ENCODE measurements at regions not wholly inside any gene's neighbourhood (a gene's known extent, or its start where the extent isn't known, plus 50 kb on each side); places are given as distances from the start of the nearest gene placed in this dataset.

- no peak for ATAC-seq
Observed at GRCh38 chr4:20456407-20456806, 204.7 kb downstream of the SLIT2 start.

GRCh38 chr4:20462426-20463175, 210.9 kb downstream of the SLIT2 start:
- ATAC-seq, result no peak

GRCh38 chr4:20463176-20463430, 211.4 kb downstream of the SLIT2 start:
- ATAC-seq, result no peak

GRCh38 chr4:20464381-20464780, 212.7 kb downstream of the SLIT2 start:
- ATAC-seq, result no peak

- ATAC-seq, result no peak
Observed at GRCh38 chr4:20474119-20474518, 222.4 kb downstream of the SLIT2 start.

GRCh38 chr4:20478412-20478811, 221.8 kb upstream of the PACRGL start:
- no peak for ATAC-seq

- ATAC-seq, result no peak
Observed at GRCh38 chr4:20480165-20480947, 219.9 kb upstream of the PACRGL start.

- ATAC-seq, result no peak
Observed at GRCh38 chr4:20483416-20483815, 216.8 kb upstream of the PACRGL start.

GRCh38 chr4:20486433-20486832, 213.8 kb upstream of the PACRGL start:
- ATAC-seq, result no peak

- ATAC-seq, result no peak
Observed at GRCh38 chr4:20487446-20487845, 212.8 kb upstream of the PACRGL start.

GRCh38 chr4:20487852-20488251, 212.4 kb upstream of the PACRGL start:
- ATAC-seq, result no peak

GRCh38 chr4:20490734-20491133, 209.5 kb upstream of the PACRGL start:
- ATAC-seq, result no peak

- no peak for ATAC-seq
Observed at GRCh38 chr4:20493761-20494353, 206.4 kb upstream of the PACRGL start.

- ATAC-seq, result no peak
Observed at GRCh38 chr4:20496068-20496467, 204.2 kb upstream of the PACRGL start.

- no peak for ATAC-seq
Observed at GRCh38 chr4:20504146-20504545, 196.1 kb upstream of the PACRGL start.

- no peak for ATAC-seq
Observed at GRCh38 chr4:20505927-20506326, 194.3 kb upstream of the PACRGL start.

GRCh38 chr4:20506827-20507226, 193.4 kb upstream of the PACRGL start:
- ATAC-seq, result no peak

- ATAC-seq, result no peak
Observed at GRCh38 chr4:20509315-20509714, 190.9 kb upstream of the PACRGL start.

- no peak for ATAC-seq
Observed at GRCh38 chr4:20512033-20512792, 188.0 kb upstream of the PACRGL start.

- no peak for ATAC-seq
Observed at GRCh38 chr4:20512985-20513384, 187.3 kb upstream of the PACRGL start.

GRCh38 chr4:20520901-20521300, 179.4 kb upstream of the PACRGL start:
- no peak for ATAC-seq

GRCh38 chr4:20528508-20528907, 171.8 kb upstream of the PACRGL start:
- ATAC-seq, result no peak

GRCh38 chr4:20529691-20530090, 170.6 kb upstream of the PACRGL start:
- ATAC-seq, result no peak

Data from activated CD4-positive, CD25-positive, alpha-beta regulatory T cell treated with anti-CD3 and anti-CD28 coated beads, Interleukin-2, amount 50 U/mL, for 24 hours (primary cell).